GM18499 (cell line): ENCODE measurements at regions not wholly inside any gene's neighbourhood (a gene's known extent, or its start where the extent isn't known, plus 50 kb on each side); places are given as distances from the start of the nearest gene placed in this dataset.
A peak's percentile ranks its signal among the peaks of the same experiment; 100 is the strongest.
"Not testable (repeated sequence)": the region's sequence is repeated elsewhere in the genome, so short reads cannot be mapped to it uniquely, and the experiment has no call there.

Experiments
- ATAC-seq: cut with Tn5 transposase; IDR thresholded peaks from one replicate; pipeline ENCODE4 v1.9.1; 2021; ENCODE audit warnings: moderate number of reproducible peaks; ENCODE audit not compliant: insufficient read depth, unreplicated experiment

DNA sequence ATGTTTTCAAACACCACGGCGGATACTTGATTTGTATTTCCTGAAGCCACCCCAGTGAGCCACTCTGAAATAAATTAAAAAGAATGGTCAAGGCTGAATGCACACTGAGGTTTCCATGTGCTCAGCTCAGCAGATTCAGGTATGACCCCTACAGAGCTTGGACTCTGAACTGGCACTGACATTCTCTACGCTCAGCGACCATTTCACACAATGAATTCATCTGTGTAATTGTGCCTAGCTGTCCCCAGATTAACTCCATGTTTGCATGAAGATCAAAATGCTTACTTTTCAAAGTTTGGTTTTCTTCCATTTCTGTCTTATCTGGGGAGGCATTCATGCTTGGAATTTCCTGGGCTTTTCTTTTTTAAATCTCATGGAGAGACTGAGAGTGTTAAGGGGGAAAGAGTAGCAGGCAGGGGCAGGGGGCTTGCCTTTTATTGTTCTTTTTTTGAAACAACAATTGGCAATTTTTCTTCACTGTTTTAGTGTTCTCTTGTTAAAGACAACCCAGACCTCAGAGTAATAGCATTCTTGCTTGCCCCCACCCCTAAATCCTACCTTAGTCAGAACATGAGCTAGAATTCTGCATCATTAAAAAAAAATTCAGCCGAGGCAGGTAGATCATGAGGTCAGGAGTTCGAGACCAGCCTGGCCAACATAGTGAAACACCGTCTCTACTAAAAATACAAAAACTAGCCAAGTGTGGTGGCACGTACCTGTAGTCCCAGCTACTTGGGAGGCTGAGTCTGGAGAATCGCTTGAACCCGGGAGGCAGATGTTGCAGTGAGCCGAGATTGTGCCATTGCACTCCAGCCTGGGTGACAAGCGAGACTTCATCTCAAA is 85.5 kb upstream of the HNF1B start:
- peak; percentile 38 for ATAC-seq

DNA sequence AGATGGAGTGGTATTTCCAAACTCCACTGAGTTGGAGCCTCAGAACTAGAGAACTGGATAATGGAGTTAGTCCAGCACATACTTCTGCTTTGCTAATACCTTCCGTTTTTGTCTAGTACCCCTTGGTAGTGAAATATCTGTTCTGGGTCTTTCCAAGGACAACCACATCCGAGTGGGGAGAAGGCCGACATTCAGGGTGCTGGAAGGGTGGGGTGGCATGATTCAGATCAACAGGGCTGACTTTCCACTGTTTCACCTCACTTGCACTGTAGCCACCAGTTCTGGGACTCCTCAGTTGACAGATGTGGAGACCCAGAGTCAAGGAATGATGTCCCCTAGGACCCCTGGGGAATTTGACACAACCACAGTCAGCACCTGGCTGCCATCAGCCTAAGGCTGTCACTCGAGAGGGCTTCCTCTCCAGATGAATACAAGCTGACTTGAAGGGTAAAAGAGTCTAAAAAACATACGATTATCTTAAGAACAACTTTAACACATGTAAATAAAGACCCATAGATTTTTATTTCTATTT is 84.8 kb upstream of the HNF1B start:
- no peak for ATAC-seq

DNA sequence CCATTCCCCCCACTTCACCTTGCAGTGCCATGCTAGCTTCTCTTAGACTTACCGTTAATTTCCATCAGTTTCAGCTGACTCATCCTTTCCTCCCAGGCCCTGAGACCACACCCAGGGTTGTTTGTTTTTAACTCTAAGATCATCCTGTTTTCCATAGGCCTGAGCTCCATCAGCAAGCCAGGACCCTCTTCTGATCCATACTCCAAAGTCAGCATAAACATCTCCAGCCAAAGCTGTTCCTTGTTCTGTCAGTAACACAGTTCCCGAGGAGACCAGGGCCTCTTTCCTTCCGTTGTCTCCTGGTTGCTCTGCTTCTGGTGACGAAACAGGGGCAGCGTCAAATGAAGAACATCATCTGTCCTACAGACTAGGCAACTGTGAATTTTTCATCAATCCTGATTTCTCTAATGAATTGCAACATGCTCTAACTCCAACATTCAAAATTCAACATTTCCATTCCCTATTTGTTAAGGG is 83.8 kb upstream of the HNF1B start:
- ATAC-seq, result no peak

DNA sequence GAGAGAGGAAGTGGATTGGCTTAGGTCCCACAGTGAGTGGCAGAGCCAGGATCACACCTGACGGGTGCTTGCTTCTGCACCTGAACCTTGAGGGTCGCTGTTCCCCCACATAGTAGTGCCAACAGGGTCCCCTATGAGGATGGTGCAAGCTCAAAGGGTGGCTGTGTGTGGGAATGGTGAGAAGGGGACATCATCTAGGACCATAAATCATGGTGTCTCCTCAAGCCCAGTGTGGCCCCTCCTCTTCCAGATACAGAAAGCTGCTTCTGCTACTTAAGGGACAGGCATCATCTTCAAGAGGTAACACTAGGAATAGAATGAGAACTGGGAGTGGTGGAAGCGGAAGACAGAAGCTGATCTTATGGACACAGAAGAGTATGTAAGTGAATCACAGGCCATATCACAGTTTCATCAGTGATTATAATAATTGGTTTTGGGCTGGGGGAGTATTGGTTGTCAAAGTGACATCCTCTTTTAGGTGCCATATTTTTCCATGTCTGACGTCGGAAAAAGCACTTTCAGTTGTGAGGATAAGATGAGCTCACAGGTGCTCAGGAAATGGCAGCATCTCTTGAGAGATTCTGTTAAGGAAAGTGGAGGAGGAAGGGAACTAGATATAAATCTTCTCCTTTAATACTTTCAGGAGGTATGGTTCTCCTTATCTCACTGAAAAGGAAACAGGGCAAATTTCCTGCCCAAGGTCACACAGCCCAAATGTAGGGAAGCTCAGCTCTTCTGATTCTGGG is 83.2 kb upstream of the HNF1B start:
- no peak for ATAC-seq

DNA sequence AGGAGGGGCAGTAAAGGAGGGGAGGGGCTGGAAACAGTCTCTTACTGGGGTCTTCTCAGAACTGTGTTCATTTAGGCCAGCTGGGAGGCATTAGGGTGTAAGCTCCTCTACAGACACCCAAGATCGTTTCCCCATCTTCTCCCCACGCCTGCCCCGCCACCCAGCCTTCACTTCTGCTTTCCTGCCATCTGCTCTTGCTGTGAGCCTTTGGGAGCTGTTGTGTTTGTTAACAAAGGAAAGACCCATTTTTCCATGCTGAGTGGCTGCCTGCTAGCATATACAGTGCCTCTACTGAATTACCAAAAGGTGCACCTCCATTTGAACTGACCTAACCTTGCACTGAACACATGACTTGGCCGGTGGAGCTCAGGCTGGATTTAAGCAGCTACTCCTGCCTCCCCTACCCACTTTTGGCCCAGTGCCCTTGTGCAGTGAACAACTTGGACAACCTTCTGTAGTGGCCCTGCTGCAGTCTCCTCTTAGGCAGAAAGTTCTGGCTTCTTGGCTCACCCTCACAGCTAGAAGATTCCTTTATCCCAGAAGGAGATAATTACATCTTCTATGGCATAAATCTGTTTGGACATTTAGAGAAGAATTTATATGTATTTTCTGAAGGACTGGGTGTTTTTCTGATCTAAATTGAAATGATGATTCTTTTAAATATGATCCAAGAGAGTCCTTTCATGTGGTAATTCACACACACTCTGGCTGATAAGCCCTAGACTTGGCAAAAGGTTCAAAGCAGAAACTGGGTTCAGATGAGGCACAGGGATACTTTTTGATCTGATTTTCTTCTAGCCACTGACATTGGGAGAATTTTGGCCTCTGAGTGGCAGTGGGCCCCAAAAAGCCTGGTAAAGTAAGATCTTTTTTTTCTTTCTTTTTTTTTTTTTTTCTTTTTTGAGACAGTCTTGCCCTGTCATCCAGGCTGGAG is 81.9 kb upstream of the HNF1B start:
- no peak for ATAC-seq

DNA sequence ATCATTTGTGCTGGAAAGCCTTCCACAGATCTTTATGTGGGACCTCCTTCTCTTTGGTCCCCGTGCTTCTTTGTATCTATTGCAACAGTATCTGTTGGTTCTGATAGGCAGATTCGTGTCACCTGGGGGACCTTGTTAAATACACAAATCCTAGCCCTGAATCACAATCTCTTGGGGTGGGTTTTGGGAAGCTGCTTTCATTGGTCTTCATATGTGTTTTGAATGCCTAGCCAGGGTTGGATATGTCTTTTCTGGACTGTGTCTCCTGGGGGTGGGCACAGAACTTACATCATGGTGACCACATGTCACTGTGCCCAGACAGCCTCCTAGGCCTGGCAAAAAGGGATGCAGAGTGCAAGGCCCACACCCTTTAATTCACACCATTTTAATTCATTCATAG is 81.0 kb upstream of the HNF1B start:
- ATAC-seq, result no peak

DNA sequence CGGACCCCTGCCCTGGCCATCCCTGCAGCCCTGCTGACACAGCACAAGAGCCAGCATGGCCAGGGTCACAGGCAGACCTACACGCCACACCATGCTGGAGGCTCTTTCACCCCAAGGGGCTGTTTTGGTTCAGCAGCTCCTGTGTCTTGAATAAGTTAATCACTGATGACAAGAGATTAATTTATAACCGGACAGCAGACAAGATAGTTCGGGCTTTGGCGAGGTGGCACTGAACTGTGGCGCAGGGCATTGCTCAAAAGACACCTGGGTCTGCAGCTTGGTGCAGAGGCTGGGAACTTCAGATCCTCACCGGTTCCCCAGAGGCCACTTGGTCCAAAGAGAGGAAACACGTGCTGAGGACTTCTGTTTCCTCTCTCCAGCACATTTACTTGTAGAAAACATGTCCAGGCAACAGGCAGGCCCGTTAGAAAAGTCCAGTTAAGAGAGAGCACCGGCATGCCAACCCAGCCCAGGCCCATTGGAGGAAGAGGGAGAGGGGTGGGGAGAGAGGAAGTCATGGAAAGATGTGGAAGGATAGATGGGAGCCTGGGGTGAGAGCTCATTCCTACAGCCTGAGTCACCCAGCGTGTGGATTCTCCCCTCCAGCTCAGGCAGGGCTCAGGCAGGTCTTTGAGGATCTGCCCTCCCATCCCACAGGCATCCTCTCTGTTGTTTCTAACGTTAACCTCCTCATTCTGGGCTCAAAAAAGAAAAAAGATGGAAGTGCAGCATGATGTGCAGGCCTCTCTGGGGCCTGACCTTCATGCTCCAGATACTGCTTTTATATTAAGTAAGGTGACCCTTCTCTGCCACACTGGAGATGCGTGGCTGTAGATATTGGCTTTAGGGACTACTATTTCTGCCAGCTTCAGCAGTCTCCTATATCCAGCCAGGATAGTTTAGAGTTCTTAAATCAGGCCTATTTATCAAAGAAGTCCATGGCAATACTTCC is 80.0 kb upstream of the HNF1B start:
- no peak for ATAC-seq

DNA sequence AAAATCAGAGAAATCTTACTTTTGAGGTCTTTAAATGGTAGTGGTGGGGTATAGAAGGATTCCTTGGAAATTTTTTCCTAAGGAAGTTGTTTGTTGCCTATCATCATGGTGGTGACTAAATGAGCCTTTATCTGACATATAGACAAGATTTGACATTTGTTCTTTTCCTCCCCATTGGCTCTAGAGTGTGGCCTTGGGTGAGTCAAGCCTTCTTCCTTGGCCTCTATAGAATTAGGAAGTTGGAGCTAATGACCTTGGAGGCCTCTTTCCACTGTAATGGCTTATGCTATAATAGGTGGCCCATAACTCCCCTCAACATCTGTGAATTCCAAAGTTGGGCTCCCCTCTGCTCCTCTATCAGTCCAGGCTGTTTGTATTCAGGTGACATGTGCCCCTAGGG is 79.1 kb upstream of the HNF1B start:
- ATAC-seq, result no peak

DNA sequence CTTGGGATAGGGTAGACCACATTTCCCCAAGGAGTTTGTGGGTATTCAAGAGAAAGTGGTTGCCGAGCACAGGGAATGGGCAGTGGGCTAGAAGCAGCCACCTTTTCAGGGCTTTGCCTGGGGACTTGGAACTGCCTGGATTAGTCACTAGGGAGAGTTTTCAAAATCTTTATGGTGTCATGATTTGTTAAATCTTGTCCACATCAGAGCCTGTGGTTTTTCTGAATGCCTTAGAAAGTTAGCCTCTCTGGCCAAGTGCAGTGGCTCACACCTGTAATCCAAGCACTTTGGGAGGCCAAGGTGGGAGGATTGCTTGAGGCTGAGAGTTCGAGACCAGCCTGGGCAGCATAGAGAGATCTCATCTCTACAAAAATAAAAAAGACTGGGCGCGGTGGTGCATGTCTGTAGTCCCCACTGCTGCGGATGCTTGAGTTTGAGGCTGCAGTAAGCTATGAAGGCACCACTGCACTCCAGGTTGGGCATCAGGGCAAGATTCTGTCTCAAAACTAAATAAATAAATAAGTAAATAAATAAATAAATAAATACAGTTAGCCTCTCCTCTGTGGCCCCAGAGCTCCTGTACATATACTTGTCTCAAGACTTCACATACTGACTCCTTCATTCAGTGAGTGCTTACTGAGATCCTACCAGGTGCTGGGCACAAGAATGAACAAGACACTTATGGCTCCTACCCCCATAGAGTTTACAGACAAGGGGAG is 76.3 kb upstream of the HNF1B start:
- no peak for ATAC-seq

DNA sequence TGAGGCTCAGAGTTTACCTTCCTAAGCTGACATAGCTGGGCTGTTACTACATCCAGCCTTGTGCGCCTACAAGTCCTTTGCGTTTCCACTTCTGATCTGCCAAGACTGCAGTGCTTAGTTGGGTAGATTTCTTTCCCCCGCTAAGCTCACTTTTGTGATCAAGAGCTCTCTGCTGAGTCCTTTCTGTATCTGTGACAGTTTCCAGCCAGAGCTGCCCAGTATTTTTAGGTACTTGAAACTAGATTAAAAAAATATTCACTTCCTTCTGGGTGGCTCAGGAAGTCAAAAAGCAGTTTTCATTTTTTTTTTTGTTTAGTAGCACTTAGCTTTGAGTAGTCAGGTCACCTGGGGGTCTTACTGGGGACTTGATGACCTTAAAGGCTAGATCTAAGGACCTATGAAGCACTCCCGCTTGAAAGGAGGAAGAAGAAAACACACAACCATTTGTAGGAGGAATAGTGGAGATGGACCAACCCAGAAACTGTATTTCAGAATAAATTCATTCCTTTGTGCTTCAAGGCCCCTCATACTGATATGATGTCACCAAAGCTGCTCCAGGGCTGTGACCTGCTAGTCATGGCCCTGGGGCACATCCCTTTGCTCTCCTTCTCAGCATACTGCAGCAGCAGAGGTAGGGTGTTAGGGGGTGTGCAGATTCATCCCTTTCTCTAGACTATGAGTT is 75.6 kb upstream of the HNF1B start:
- no peak for ATAC-seq

DNA sequence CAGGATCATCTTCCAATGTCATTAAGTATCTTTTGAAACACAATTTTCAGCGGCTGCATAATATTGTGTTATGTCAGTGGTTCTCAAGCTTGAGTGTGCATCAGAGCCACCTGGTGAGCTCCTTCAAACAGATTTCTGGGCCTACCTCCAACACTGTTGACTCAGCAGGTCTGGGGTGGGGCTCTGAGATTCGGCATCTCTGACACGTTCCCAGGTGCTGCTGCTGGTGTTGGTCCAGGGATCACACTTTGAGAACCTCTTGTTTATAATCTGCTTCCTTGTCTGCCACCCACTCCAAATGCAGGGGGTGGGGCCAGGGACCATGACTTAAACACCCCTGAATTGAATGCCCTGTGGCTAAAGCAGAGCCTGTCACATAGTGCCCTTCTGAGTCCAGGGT is 73.8 kb upstream of the HNF1B start:
- no peak for ATAC-seq

DNA sequence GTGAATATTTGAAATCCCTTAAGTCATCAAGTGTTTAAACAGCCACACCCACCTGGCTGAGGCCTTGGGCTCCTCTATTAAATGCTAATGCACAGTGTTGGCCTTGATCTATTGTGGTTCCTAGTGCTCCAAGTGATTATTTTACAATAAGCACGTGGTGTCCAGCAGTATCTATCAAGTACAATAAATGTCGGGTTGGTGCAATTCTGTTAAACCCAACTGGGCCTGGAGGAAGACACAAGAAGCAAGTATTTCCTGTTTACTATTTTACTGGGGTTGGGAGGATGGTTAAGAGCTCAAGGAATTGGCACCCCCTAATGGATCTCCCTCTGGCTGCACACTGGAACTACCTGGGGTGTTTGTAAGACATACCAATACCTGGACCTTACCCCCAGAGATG is 72.1 kb upstream of the HNF1B start:
- ATAC-seq, result no peak

DNA sequence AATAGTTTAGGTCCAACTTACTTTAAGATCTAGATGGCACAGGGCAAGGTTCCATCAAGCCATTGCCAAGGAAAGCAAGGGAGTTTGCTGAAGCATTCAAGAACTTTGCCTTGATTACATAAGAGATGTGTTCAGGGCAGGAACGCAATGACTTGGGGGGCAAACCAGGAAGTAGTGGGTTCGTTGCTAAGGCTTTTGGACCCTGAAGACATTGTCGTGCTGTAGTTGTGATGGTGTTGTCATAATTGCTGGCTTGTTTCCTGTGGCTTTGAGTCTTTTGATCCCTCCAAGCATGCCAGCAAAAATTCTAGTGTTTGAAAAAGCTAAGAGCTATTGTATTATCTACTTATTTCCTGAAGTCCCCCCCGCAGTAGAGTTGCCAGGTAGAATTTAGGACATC is 70.7 kb upstream of the HNF1B start:
- ATAC-seq, result no peak

DNA sequence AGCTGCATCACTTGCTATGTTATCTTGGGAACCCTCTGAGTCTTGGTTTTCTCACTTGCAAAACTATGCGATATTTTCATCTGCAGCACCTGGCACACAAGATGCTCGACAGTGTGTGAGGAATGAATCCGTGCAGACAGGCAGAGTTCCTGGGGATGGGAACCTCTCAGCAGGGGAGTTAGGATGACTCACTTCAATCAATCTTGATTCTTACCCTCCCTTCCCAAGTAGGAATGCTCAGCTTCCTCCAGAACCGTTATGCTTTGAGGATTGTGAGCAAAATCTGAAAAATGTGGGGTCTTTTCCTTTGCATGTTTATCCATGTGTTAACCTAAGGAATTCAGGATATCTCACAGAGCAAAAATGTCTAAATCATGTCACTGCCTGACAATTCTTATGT is 68.9 kb upstream of the HNF1B start:
- no peak for ATAC-seq

DNA sequence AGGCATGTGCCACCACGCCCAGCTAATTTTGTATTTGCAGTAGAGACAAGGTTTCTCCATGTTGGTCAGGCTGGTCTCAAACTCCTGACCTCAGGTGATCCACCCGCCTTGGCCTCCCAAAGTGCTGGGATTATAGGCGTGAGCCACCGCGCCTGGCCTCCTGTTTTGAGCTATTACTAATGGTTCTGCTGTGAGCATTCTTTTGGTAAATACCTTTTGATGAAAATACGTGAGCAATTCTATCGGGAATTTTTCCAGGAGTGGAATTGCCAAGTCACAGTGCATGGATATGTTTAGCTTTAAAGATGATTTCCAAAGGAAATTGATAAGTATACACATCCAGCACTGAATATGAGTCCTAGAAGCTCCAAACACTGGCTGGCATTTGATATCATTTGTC is 64.0 kb upstream of the HNF1B start:
- ATAC-seq, result not testable (repeated sequence)

DNA sequence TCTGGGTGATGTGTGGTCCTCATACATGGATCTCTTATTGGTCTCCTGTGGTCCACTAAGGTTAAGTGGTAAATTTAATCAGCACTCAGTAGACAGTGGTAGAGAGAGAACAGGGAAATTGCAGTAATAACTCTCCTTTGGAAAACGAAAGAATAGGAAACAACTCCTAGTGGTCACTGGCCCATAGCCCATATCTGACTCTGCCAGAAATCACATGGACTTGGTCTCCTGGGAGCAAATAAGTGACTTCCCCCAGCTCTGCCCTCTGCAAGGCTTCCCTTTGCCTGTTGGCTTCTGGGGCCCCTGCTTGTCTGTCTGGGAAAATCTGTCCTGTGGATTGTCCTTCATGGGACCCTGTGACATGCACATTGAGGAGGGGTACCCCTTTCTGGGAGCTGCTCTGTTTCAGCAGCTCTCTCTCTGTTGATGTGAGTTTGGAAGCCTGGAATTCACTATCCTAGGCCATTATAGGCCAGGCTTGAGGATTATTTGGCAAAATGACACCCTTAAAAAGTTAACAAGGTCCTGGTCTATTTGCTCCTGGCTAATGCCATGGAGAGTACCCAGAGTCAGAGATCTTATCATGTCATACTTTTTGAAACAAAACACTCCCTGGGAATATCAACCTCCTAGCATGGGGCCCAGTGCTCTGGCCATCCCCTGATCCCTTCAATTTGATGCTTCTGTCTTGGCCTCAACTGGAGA is 58.0 kb upstream of the HNF1B start:
- ATAC-seq, result no peak

DNA sequence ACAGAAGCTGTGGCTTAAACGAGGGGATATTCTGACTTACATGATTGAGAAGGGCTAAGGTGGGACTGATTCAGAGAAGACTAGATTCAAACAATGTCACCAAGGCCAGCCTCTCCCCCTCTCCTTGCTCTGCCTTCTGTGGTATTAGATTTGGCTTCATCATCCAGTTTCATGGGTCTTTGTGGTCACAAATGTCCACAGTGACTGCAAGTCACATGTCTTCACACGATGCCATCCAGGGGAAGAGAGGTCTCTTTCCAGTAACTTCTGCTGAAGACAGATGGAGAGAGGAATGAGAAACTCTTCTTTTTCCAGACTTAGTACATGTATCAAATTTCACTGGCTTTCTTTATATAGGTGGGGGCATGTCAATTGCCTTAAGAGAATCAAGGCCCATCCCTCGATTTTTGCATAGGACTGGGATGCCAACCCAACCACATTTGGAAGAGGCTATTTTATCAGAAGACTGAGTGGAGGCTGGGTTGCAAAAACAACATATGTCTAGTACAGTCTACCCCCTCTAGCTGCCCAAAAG is 57.3 kb upstream of the HNF1B start:
- ATAC-seq, result no peak
